Esophagus muscularis mucosa (tissue), 4 donors: ENCODE measurements at regions not wholly inside any gene's neighbourhood (a gene's known extent, or its start where the extent isn't known, plus 50 kb on each side); places are given as distances from the start of the nearest gene placed in this dataset.

Experiments
- EP300 ChIP-seq: sonication (generic); formaldehyde crosslinking; IDR thresholded peaks from one replicate; pipeline ENCODE4 v1.6.1; 2017; ENCODE audit warnings: antibody characterized with exemption
- POLR2A ChIP-seq: fragments of 450-650 bp; IDR thresholded peaks from one replicate; pipeline ENCODE4 v1.6.1; 2017; ENCODE audit warnings: antibody characterized with exemption, moderate library complexity, mild to moderate bottlenecking, low read depth
- POLR2AphosphoS5 ChIP-seq, 2 donors: sonication (generic); formaldehyde crosslinking; IDR thresholded peaks; one replicate each; pipeline ENCODE4 v1.6.1; 2017; ENCODE audit warnings: antibody characterized with exemption in 2 of 2
- TF ChIP-seq, protein P1 (sequence below), 3 experiments: fragments of 200-600 bp in 2 of 3; fragments of 450-650 bp in 1 of 3; sonication (generic) in 2 of 3; IDR thresholded peaks; one replicate each; pipeline ENCODE4 v1.5.1; 2017 to 2019; ENCODE audit warnings: antibody characterized with exemption in 3 of 3, mild to moderate bottlenecking in 2 of 3, moderate library complexity in 1 of 3

DNA sequence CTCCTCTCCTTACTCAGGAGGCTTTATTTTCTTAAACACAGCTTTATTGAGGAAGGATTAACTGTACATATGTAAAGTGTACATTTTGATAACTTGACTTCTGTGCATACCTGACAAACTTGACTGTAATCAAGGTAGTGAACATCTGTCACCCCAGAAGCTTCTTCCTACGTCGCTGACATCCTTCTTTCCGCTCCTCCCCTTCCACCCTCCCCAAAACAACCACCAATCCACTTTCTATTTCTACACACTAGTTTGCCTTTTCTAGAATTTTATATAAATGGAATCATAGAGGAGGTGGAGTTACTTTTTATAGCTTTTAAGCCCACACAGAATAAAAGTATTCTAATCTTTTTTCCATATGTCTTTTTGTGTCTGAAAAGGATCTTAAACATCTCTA lies 225.2 kb upstream of the RBFOX1 start:
- TF ChIP-seq, protein P1, sequence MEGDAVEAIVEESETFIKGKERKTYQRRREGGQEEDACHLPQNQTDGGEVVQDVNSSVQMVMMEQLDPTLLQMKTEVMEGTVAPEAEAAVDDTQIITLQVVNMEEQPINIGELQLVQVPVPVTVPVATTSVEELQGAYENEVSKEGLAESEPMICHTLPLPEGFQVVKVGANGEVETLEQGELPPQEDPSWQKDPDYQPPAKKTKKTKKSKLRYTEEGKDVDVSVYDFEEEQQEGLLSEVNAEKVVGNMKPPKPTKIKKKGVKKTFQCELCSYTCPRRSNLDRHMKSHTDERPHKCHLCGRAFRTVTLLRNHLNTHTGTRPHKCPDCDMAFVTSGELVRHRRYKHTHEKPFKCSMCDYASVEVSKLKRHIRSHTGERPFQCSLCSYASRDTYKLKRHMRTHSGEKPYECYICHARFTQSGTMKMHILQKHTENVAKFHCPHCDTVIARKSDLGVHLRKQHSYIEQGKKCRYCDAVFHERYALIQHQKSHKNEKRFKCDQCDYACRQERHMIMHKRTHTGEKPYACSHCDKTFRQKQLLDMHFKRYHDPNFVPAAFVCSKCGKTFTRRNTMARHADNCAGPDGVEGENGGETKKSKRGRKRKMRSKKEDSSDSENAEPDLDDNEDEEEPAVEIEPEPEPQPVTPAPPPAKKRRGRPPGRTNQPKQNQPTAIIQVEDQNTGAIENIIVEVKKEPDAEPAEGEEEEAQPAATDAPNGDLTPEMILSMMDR (IDR thresholded peaks at IDR 0.05): no peak
- no peak for TF ChIP-seq POLR2AphosphoS5 (IDR thresholded peaks at IDR 0.05)
- TF ChIP-seq POLR2A: no peak
- TF ChIP-seq EP300: no peak
